GM12878 (cell line): ENCODE measurements at regions not wholly inside any gene's neighbourhood (a gene's known extent, or its start where the extent isn't known, plus 50 kb on each side); places are given as distances from the start of the nearest gene placed in this dataset.

ENCODE experiments used
- EZH2 ChIP-seq: IDR thresholded peaks from 2 replicates; pipeline ENCODE4 v1.6.1; 2012; ENCODE audit warnings: low read depth, mild to moderate bottlenecking, control low read depth, inconsistent platforms, low read length, borderline replicate concordance; ENCODE audit not compliant: control insufficient read depth
- MTA3 ChIP-seq: IDR thresholded peaks from 2 replicates; pipeline ENCODE4 v1.6.1; 2012; ENCODE audit warnings: low read length, inconsistent platforms, borderline replicate concordance
- MXI1 ChIP-seq: fragments of 150-350 bp; IDR thresholded peaks from 2 replicates; pipeline ENCODE4 v1.6.1; 2011; ENCODE audit warnings: low read depth, mild to moderate bottlenecking, inconsistent platforms, low read length, improper control_type of control experiment
- POLR2A ChIP-seq: IDR thresholded peaks from 2 replicates; pipeline ENCODE4 v1.6.1; 2011; ENCODE audit warnings: low read depth, mild to moderate bottlenecking, low read length
- POLR2AphosphoS5 ChIP-seq: IDR thresholded peaks from 2 replicates; pipeline ENCODE4 v1.6.1; 2011; ENCODE audit warnings: mild to moderate bottlenecking, low read length, inconsistent platforms
- TF ChIP-seq, protein P1 (sequence below): IDR thresholded peaks from 2 replicates; pipeline ENCODE4 v1.6.1; 2012; ENCODE audit warnings: low read depth, low read length, improper control_type of control experiment
- TF ChIP-seq, protein P2 (sequence below): fragments of 150-350 bp; IDR thresholded peaks from 2 replicates; pipeline ENCODE4 v1.6.1; 2016; ENCODE audit warnings: low read depth, low read length
- TF ChIP-seq, protein P3 (sequence below), 3 experiments: IDR thresholded peaks in 2 of 3; conservative IDR thresholded peaks in 1 of 3; 2 replicates each; pipeline ENCODE4 v1.5.1; 2011; ENCODE audit warnings: low read depth in 3 of 3, low read length in 3 of 3, mild to moderate bottlenecking in 3 of 3, control low read depth in 2 of 3, moderate library complexity in 2 of 3, inconsistent platforms in 1 of 3, mixed read lengths in 1 of 3; ENCODE audit not compliant: control insufficient read depth in 2 of 3, insufficient read depth in 1 of 3; ENCODE audit errors: extremely low read depth in 1 of 3

- TF ChIP-seq, protein P1, sequence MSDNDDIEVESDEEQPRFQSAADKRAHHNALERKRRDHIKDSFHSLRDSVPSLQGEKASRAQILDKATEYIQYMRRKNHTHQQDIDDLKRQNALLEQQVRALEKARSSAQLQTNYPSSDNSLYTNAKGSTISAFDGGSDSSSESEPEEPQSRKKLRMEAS = no peak
- no peak for TF ChIP-seq POLR2AphosphoS5
- TF ChIP-seq POLR2A = no peak
- TF ChIP-seq EZH2 = no peak
- TF ChIP-seq, protein P2, sequence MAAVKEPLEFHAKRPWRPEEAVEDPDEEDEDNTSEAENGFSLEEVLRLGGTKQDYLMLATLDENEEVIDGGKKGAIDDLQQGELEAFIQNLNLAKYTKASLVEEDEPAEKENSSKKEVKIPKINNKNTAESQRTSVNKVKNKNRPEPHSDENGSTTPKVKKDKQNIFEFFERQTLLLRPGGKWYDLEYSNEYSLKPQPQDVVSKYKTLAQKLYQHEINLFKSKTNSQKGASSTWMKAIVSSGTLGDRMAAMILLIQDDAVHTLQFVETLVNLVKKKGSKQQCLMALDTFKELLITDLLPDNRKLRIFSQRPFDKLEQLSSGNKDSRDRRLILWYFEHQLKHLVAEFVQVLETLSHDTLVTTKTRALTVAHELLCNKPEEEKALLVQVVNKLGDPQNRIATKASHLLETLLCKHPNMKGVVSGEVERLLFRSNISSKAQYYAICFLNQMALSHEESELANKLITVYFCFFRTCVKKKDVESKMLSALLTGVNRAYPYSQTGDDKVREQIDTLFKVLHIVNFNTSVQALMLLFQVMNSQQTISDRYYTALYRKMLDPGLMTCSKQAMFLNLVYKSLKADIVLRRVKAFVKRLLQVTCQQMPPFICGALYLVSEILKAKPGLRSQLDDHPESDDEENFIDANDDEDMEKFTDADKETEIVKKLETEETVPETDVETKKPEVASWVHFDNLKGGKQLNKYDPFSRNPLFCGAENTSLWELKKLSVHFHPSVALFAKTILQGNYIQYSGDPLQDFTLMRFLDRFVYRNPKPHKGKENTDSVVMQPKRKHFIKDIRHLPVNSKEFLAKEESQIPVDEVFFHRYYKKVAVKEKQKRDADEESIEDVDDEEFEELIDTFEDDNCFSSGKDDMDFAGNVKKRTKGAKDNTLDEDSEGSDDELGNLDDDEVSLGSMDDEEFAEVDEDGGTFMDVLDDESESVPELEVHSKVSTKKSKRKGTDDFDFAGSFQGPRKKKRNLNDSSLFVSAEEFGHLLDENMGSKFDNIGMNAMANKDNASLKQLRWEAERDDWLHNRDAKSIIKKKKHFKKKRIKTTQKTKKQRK = no peak
- TF ChIP-seq MTA3 = no peak
- no peak for TF ChIP-seq MXI1
- TF ChIP-seq, protein P3, sequence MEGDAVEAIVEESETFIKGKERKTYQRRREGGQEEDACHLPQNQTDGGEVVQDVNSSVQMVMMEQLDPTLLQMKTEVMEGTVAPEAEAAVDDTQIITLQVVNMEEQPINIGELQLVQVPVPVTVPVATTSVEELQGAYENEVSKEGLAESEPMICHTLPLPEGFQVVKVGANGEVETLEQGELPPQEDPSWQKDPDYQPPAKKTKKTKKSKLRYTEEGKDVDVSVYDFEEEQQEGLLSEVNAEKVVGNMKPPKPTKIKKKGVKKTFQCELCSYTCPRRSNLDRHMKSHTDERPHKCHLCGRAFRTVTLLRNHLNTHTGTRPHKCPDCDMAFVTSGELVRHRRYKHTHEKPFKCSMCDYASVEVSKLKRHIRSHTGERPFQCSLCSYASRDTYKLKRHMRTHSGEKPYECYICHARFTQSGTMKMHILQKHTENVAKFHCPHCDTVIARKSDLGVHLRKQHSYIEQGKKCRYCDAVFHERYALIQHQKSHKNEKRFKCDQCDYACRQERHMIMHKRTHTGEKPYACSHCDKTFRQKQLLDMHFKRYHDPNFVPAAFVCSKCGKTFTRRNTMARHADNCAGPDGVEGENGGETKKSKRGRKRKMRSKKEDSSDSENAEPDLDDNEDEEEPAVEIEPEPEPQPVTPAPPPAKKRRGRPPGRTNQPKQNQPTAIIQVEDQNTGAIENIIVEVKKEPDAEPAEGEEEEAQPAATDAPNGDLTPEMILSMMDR (IDR thresholded peaks at IDR 0.05 in 2 of 3, conservative IDR thresholded peaks at IDR 0.05 in 1 of 3; ENCODE audit: control insufficient read depth in 2 of 3, extremely low read depth in 1 of 3, insufficient read depth in 1 of 3, low read depth in 3 of 3, low read length in 3 of 3) = no peak
Observed at GRCh38 chr2:173766537-173767289, 198.5 kb downstream of the SP3 start.
